ENCODE measurements at regions not wholly inside any gene's neighbourhood (a gene's known extent, or its start where the extent isn't known, plus 50 kb on each side); places are given as distances from the start of the nearest gene placed in this dataset.
A peak's percentile ranks its signal among the peaks of the same experiment; 100 is the strongest.

DNA sequence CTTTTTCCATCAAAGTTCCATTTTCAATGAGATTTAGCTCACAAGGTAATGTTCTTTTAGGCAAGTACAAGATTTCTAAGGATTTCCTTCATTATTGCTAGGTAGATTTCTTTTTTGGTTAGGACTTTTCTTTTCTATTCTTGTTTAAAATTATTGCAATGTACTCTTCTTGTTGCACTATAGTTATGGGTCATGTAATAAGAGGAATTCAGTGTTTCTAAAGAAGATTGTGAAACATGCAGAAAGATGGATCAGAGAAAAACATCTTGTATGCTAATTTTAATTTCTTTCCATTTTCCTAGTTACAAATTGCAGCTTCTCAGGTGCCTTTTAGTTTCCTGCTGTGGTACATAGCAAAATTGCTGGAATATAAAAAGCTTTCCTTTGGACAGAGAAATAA lies 56.1 kb downstream of the BTG1 start:
- no peak for DNase-seq

DNA sequence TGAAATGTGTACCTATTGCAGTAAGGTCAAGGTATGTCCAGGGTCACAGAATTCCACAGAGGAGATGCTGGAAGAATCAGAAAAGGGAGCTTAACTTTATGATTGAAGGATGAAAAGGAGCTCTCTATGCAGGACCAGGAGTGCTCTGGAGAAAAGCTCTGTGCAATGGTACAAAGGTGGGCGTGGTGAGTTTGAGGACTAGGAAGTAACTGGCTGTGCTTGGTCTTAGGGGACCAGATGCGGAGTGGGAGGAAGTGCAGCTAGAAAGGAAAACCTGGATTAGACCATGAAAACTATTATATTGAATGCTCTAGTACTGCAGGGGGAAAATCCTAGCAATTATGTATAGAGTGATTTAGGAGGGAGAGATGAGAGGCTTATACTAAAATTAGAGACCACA lies 56.8 kb downstream of the BTG1 start:
- DNase-seq: no peak

DNA sequence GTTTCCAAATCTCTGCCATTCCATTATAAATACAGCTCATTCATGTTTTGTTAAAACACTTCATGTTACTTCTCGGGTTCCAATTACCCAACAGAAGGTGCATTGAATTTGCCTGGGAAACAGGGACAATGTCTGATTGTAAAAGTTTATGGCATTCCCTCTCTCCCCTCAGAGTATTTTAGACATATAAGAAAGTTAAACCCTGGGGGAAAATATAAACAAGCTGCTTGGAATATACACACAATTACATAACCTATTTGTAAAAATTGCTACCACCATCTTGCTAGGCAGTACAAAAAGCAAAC lies 60.0 kb downstream of the BTG1 start:
- DNase-seq: no peak

DNA sequence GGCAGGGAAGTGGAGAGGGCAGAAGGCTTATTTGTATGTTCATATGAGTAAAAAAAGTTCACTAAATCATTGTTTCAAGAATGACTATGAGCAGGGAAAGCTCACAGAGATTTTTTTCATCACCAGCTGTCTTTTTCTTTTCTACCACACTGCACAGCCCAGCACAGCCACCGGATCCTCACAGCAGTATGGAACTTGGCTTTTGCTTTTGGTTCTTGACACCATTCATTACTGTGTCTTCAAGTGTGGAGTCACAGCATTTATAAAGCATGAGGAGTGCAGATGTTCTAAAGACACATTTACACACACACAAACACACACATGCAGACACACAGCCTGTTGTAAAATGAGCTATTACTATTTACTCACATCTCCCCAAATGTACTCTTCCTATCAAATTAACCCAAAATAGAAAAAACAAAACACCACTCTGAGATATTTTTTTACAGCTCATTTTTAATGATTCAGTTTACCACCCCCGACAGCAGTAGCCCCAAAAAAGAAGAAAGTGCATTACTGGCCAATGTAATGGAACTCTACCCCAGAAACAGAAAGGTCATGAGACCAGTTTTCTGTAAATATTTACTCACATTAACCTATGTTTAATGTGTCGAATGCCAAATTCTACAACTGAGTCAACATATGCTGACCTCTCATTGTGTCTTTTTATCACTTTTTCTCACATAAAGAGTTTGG lies 60.5 kb downstream of the BTG1 start:
- DNase-seq: no peak

DNA sequence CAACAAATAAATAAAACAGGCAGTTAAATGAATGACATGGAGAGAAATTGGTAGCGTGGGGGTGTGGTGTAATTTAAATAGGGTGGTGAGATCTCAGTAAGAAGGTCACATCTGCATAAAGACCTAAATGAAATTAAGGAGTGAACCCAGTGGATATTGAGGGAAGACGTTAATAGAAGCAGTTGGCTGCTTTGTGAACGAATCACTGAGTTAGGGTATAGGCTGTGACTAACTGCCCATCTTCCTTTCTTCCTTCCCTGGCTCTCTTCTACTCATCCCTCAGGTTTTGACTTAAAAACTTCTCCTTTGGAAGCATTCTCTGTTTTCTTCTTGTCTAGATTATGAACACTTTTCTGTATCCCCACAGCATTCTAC lies 64.7 kb downstream of the BTG1 start:
- DNase-seq: no peak

DNA sequence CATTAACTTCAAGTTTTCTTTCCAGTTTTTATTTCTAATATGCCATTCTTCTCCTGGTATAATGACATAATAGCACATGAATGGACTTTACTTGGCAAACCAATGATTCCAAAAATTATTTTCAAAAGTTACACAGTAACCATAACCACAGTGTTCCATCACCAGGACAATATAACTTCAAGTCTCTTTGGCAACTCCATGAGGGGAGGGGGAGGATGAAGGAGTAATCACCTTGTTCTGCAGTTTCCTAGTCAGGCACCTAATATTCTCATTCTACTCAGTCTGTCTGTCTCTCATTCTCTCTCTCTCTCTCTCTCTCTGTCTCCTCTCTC lies 66.6 kb downstream of the BTG1 start:
- no peak for DNase-seq

DNA sequence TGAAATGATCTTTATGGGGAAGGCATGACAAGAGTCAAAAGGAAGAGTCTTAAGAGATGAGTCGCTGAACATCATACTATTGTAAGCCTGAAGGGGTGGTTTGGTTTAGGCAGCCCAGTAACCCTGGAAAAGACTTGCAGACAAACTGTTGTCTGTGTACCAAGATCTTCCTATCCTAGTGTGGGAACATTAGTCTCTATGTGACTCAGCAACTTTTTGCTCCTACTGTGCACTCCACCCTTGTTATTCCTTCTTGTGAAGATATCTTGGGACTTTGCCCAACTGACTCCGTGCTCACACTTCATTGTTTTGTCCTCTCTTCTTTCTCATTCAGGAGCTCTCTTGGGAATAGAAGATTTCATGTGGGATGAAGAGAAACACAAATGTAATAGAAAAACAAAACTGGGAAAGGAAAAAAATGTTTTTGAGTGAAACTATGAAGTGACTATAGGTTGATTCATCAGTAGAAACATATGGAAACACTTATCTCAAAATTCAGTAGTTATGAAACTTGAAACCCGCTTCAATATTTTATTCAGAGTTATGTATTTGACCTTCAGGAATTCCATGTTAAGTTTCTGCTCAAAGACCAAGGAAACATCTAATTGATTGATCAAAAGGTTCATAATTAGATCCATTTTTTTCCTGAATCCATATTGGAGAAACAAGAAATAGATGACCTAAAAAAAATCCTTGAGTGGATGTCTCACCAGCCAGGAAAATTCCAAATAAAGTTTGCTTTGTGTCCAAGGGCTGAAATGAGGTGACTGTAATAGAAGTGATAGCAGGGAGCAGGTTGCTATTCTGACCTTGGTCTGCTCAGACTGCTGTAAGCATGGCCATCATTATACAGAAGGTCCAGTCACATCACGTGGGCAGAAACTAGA lies 67.2 kb downstream of the BTG1 start:
- DNase-seq: peak; percentile 52

DNA sequence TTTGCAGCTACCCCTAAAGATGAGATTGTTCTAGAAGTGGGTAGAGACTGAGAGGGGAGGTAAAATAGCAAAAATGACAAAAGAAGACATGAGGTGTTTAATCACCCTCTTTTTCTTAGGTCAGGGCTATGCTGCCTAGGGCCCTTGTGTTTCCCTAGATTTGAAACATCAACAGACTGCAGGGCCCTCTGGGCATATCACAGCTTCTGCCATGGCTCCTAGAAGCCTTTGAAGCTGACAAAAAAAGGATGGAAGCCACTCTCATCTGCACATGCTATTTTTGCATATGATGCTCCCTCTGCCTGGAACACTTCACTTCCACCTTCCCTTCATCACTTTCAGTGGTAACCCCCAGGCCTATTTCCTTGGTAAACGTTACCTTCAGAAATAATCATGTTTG lies 68.1 kb downstream of the BTG1 start:
- no peak for DNase-seq

DNA sequence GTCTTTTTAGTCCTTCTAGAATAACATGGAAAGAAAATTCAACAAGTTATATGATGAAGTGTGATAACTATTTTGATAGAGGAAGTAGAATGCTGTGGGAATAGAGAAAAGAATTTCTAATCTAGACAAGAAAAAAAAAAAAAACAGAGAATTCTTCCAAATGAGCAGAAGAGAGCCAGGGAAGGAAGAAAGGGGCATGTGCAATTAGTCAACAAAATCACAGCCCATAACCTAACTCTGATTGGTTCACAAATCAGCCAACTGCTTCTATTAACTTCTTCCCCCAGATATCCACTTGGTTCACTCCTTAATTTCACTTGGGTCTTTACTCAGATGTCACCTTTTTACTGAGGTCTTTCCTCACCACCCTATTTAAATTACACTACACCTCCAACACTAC lies 69.5 kb downstream of the BTG1 start:
- no peak for DNase-seq

DNA sequence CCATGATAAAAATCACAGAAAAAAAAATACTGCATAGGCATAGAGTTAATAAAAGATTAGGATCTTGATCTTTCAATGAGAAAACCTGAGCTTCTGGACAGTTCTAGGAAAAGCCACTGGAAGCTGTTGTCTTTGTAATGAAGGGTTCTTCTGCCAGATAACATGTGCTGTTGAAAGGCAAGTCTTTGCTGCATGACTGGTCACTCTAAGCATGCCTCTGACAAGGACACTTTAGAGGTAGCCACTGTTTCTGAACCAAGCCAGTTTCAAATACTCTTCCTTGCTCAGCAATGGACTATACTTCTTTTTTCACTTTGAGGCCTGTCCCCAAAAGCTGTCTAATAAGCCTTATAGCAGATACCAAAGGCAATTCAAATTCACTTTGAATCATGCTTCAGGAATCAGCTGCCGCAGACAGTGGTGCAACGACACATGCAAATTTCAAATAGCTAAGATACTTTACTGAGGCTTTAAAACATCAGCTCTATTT lies 70.2 kb downstream of the BTG1 start:
- DNase-seq: no peak

DNA sequence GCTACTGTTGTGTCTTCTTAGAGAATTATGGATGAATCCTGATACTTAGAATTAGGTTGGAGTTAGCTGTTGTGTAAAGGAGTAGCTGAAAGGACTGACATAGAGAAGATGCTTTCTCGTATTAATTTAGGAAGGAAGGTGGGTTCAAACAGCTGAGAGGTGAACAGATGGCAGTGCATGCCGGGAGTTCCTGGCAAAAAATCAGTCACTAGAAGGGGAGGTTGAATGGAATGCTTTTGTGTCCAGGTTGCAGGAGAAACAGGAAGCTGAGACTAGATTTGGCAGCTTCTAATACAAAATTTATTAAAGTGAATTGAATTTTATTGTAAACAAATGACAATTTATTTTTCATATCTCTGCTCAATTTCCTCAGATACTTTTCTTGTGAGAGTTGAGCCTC lies 70.8 kb downstream of the BTG1 start:
- no peak for DNase-seq

DNA sequence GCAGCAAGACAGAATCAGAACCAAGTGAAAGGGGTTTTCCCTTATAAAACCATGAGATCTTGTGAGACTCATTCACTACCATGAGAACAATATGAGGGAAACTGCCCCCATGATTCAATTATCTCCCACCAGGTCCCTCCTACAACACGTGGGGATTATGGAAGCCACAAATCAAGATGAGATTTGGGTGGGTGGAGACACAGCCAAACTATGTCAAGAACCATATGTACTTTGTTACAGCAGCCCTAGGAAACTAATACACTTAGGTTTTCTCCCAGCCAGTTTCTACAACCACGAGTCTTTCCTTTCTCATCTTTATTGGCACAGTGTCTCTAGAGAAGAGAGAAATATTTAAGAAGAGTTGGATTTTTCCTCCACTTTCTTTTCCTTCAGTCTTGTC lies 72.6 kb downstream of the BTG1 start:
- DNase-seq: peak; percentile 42

DNA sequence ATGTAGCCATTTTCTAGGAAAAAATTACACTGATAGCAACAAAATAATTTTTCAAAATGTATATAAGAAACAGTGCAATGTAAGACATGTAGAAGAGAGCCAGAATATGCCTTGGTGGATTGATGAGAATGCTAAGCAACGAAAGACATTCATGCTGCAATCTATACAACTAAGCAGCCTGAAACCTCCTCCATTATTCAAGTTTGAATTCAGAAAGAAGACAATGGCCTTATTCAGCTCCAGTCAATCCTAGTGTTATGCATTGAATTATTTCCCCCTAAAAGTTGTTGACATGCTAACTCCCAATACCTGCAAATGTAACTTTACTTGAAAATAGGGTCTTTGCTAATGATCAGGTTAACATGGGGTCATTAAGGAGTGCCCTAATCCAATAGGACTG lies 73.5 kb downstream of the BTG1 start:
- DNase-seq: no peak

DNA sequence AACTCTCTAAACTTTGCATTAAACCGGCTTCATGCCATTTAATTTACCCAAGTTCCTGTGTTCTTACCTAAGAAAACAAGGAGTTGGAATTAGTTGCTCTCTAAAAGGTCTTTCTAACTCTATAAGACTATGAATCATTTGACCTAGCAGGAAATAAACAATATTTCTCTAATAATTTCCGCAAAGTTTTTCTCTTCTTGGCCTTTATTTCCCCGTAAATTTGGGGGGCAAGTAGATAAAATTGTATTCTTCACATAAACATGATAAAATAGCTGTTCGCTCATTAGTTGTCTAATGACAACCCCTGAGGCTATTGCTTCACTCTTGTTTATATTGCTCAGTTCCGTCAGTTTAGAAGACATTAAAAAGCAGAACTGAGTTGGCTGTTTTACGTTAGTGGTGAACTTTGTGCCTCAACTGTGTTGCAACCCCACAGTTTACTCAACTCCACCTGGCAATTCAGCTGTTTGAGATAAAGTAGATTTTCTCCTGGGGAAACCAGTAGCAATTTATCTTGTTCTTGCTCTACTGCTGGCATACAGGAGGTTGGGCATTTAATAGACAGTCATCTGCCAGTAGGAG lies 74.7 kb downstream of the BTG1 start:
- no peak for DNase-seq

DNA sequence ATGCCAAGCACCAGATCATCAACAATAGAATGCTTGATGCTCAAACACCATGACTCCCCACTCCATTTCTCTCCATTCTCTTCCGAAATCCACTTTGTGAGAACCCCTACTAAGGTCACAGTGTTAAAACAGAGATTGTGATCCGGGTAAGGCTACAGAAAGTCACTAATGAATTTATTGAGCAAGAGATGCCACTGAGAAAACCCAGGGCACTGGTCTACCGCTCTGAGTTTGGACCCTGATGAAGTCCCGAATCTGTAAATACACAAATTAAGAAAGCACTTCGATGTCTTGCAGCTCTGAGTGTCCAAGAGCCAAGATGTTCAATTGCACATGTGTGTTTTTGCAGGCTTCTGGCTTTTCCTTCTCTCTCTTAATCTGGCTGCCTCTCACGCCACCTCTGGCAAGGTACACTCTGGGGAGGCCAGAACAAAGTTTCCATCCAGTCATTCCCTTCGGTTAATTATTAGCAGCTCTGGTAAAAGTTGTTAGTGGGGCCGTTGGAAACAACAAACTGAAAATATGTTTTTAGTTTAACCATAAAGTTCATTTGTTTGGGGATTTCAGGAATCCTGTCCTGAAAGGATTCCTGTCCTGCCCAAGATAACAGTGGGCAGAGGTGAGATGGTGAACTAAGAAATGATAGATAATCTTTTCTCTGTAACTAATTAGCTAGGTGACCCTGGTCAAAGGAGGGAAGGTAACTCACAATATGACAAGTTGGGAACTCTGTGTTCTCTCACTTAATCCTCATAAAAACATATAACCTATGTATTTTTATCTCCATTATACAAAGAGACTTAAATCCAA lies 75.4 kb downstream of the BTG1 start:
- DNase-seq: no peak

DNA sequence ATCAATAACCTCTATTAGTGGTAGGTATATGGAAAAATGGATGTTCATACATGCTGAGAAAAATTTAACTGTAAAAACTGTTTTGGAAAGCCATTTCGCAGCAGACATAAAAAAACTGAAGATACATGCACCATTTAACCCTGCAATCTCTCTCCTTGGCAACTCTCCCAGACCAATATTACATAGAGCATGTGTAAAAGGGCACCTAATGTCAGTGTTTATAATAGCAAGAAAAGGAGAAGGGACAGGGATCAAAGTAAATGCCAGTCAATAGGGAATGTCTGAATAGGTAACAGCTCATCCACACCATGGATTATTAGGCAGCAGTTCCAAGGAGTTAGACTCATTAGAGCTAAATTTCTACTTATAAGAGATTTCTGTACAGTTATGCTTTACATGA lies 77.2 kb downstream of the BTG1 start:
- DNase-seq: no peak

DNA sequence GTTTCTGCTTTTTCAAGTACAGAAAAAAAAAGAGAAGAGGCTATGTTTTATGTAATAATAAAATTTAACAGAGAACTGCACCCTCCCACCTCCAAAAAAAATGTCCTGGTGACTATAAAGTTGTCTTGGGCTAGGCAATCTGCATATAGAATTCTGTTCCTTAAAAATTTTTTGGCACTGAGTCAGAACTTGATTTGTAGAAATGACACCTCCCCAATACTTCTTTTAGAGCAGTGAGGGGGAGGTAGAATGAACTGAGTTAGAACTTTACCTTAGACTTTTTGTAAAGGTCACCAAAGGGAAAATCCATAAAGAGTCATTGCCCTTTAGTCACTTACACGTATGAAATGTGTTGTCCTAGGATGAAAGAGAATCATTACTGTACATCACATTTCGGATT lies 80.0 kb downstream of the BTG1 start:
- DNase-seq: no peak

DNA sequence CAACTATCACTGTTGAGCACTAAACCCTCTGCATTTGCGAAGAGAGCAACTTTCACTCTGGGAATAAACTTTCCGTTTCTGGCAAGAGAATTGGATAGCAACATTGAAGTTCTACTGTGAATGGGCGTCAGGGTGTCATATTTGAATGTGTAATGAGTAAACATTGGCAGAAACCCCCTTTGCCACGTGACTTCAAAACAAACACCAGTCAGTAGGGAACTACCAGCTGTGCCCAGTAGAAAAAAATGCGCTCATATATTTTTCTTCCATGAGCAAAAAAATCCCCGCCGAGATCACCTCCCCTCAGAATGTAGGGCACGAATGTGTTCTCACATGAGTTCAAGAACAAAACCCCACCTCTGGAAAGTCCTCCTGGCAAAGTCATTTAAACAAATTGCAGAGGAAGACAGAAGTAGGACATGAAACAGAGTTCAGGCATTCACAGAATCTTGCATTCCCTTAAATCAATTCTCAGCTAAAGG lies 80.6 kb downstream of the BTG1 start:
- peak; percentile 69 for DNase-seq

DNA sequence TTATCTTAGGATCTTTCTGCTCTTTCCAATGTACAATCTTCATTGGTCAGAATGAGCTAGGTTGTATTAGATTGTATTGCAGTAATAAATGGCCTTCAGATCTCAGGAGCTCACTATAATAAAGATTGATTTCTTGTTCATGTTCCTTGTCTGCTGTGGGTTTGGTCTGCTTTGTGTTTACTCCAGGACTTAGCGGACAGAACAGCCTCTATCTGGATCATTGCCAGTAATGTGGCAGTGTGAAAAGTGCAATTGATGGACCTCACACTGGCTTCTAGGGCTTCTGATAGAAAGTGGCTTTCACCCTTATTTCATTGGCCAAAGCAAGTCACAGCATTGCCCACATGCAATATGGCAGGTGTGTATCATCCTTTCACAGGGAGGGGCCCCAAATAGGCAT lies 81.2 kb downstream of the BTG1 start:
- no peak for DNase-seq

DNA sequence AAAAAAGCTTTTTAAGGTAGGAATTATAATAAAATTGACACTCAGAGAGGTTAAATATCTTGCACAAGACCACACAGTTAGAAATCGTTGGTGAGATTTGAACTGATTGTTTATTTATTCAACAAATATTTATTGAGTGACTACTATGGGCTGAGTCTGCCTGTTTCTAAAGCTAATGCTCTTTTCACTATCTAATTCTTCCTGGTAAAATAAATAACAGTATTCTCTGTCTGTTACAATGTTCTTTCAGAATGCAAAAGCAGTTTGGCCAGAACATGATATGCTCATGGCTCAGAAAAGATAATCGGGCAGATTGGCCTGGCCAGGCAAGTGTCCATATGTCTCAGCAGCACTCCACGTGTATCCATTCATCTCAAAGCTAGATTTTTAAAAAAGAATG lies 82.0 kb downstream of the BTG1 start:
- no peak for DNase-seq

DNA sequence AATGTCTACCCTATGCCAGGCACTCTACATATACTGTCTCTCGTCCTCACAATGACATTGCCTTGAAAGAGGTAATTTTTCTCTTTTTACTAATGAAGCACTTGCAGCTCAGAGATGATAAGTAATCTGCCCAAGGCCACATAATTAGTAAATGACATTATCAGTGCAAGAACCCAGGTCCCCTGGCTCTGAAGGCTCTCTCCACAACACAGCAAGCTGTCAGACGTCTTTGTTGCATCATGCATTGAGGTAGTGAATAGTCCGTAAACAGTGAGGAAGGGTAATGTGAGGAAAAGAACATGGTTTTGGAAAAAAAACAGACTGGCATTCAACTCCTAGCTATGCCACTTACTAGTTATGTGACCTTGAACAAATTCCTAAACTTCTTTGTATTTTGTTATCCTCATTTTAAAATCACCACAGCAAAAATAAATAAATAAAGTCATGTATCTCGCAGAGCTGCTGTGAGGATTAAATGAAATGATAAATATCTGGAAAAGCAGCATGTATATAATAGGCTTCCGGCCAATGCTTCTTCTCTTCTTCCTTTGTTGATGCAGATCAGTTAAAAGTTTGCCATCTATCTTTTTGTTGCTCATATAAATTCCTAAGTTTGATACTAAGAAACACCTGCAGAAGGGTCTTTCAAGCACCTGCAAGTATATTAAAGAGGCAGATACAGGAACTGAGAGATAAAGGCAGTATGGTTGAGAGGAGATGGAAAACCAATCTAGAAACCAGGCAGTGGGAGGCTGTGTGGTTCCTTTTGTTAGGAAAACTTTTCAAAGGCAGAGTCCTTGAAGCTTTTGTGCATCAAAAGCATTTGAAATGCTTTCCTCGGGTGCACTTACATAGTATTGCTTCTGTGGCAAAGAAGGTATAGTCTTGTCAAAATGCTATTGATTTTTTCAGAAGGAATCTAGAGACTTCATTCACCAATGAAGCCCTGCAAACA lies 82.8 kb downstream of the BTG1 start:
- no peak for DNase-seq

DNA sequence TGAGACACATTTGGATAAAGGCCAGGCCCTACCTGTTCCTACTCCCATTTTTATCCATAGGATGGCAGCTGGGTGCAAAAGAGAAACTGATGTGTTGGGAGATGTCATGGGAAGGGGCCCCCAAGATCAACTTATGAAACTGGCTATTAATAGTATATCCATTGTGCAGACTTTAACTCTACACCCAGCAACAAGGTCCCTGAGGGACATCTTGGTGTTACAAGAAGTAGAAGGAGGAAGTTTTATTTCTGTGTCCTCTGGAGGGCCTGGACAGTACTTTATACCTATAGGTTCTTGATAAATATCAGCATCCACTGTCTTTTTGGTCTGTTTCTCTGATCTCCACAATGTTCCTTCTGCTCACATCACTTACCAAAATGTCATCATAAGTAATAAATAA lies 84.6 kb downstream of the BTG1 start:
- DNase-seq: no peak
